H1 (cell line): ENCODE measurements at regions not wholly inside any gene's neighbourhood (a gene's known extent, or its start where the extent isn't known, plus 50 kb on each side); places are given as distances from the start of the nearest gene placed in this dataset.

Experiments used
- CTCF ChIA-PET: fragments of 300-600 bp; sonication (Branson Sonifier 250); formaldehyde crosslinking; loops from one replicate; lab custom pipeline; 2021; ENCODE audit not compliant: partially characterized antibody; lab: Charles Lee
- POLR2A ChIA-PET: fragments of 300-600 bp; sonication (Branson Sonifier 250); formaldehyde crosslinking; loops from one replicate; lab custom pipeline; 2021; ENCODE audit warnings: inconsistent platforms; ENCODE audit not compliant: partially characterized antibody; lab: Charles Lee
- DNase-seq, 2 experiments: peaks; one replicate each; pipeline versions ENCODE4 v3.0.0 to v3.0.0-alpha.2; 2010 to 2022; ENCODE audit warnings: low spot score in 2 of 2, low read depth in 1 of 2, mixed read lengths in 1 of 2
- FAIRE-seq: peaks from 2 replicates; lab custom pipeline; 2011; peaks lifted over from hg19 to GRCh38; lab: Jason Lieb, UNC
- H2AFZ ChIP-seq: 2 replicates; pipeline ENCODE4 v1.8.1; 2012; ENCODE audit warnings: low read length, inconsistent platforms
- H2AK5ac ChIP-seq: 2 replicates; pipeline ENCODE4 v1.6.1; 2013; ENCODE audit warnings: low read depth, low read length
- H2BK120ac ChIP-seq: replicated peaks from 2 replicates; pipeline ENCODE3; 2013; ENCODE audit warnings: low read depth, low read length, inconsistent platforms
- H2BK12ac ChIP-seq: 2 replicates; pipeline ENCODE4 v1.6.1; 2013; ENCODE audit warnings: low read depth, low read length
- H2BK15ac ChIP-seq: 2 replicates; pipeline ENCODE4 v1.6.1; 2013; ENCODE audit warnings: low read length
- H2BK20ac ChIP-seq: 2 replicates; pipeline ENCODE4 v1.6.1; 2013; ENCODE audit warnings: low read length
- H2BK5ac ChIP-seq: 2 replicates; pipeline ENCODE4 v1.6.1; 2013; ENCODE audit warnings: low read depth, low read length
- H3K14ac ChIP-seq: 2 replicates; pipeline ENCODE4 v1.6.1; 2013; ENCODE audit warnings: inconsistent platforms; ENCODE audit not compliant: insufficient read length
- H3K18ac ChIP-seq: 2 replicates; pipeline ENCODE4 v1.6.1; 2013; ENCODE audit warnings: low read length; ENCODE audit errors: extremely low read depth
- H3K23ac ChIP-seq: 2 replicates; pipeline ENCODE4 v1.6.1; 2013; ENCODE audit warnings: inconsistent platforms; ENCODE audit not compliant: insufficient read length
- H3K23me2 ChIP-seq: 2 replicates; pipeline ENCODE4 v1.6.1; 2013; ENCODE audit warnings: low read depth, low read length
- H3K27ac ChIP-seq: 2 replicates; pipeline ENCODE4 v1.6.1; 2011; ENCODE audit warnings: low read depth, low read length, inconsistent platforms
- H3K27me3 ChIP-seq, 4 experiments: replicated peaks in 1 of 4; 1 replicate in 1 of 4; 2 replicates in 3 of 4; pipeline versions ENCODE4 v1.6.1 to v1.8.1; 2011 to 2013; ENCODE audit warnings: low read length in 3 of 4, mild to moderate bottlenecking in 3 of 4, inconsistent platforms in 2 of 4, mixed read lengths in 2 of 4, moderate library complexity in 1 of 4; ENCODE audit not compliant: control insufficient read depth in 3 of 4, insufficient read depth in 3 of 4; ENCODE audit errors: extremely low read depth in 1 of 4
- H3K36me3 ChIP-seq, 4 experiments: 2 replicates each; pipeline versions ENCODE4 v1.6.1 to v1.8.1; 2011 to 2013; ENCODE audit warnings: mild to moderate bottlenecking in 4 of 4, low read length in 3 of 4, moderate library complexity in 2 of 4, control low read depth in 1 of 4, inconsistent platforms in 1 of 4; ENCODE audit not compliant: insufficient read depth in 4 of 4, control insufficient read depth in 2 of 4
- H3K4ac ChIP-seq: replicated peaks from 2 replicates; pipeline ENCODE3; 2013; ENCODE audit warnings: low read length, low read depth, mixed read lengths, inconsistent platforms; ENCODE audit not compliant: insufficient read length
- H3K4me1 ChIP-seq, 4 experiments: replicated peaks in 1 of 4; 1 replicate in 1 of 4; 2 replicates in 3 of 4; pipeline versions ENCODE4 v1.6.1 to v1.8.1; 2011 to 2013; ENCODE audit warnings: low read length in 3 of 4, inconsistent platforms in 2 of 4, mixed read lengths in 1 of 4; ENCODE audit not compliant: insufficient read depth in 4 of 4, control insufficient read depth in 3 of 4
- H3K4me2 ChIP-seq, 2 experiments: 2 replicates each; pipeline versions ENCODE4 v1.6.1 to v1.8.1; 2011 to 2013; ENCODE audit warnings: low read depth in 2 of 2, low read length in 2 of 2, control low read depth in 1 of 2, inconsistent platforms in 1 of 2, mild to moderate bottlenecking in 1 of 2; ENCODE audit not compliant: insufficient read depth in 1 of 2
- H3K4me3 ChIP-seq, 4 experiments: fragments of 200-600, 300-600 bp in 1 of 4; sonication (generic), shearing (Covaris generic), sonication (Bioruptor Twin) in 1 of 4; 2 replicates each; pipeline versions ENCODE4 v1.5.1 to v1.8.1; 2011 to 2016; ENCODE audit warnings: low read length in 4 of 4, low read depth in 3 of 4, control low read depth in 2 of 4, inconsistent platforms in 2 of 4, mild to moderate bottlenecking in 2 of 4, mixed read lengths in 1 of 4, moderate library complexity in 1 of 4; ENCODE audit not compliant: insufficient read depth in 2 of 4; ENCODE audit errors: extremely low read depth in 1 of 4
- H3K56ac ChIP-seq: replicated peaks from 2 replicates; pipeline ENCODE3; 2013; ENCODE audit warnings: low read depth, mild to moderate bottlenecking, mixed read lengths, low read length, inconsistent platforms; ENCODE audit not compliant: insufficient read length
- H3K79me1 ChIP-seq: 2 replicates; pipeline ENCODE4 v1.6.1; 2013; ENCODE audit warnings: low read depth, low read length, control low read depth
- H3K79me2 ChIP-seq, 2 experiments: 2 replicates each; pipeline versions ENCODE4 v1.6.1 to v1.8.1; 2012 to 2013; ENCODE audit warnings: low read length in 2 of 2, mild to moderate bottlenecking in 2 of 2, inconsistent platforms in 1 of 2; ENCODE audit not compliant: insufficient read depth in 2 of 2, control insufficient read depth in 1 of 2
- H3K9ac ChIP-seq, 4 experiments: replicated peaks in 1 of 4; 1 replicate in 1 of 4; 2 replicates in 3 of 4; pipeline versions ENCODE4 v1.6.1 to v1.8.1; 2011 to 2013; ENCODE audit warnings: low read depth in 3 of 4, low read length in 3 of 4, control low read depth in 2 of 4, mild to moderate bottlenecking in 2 of 4, moderate library complexity in 2 of 4, inconsistent platforms in 1 of 4; ENCODE audit errors: extremely low read depth in 1 of 4
- H3K9me3 ChIP-seq, 2 experiments: 2 replicates each; pipeline versions ENCODE4 v1.6.1 to v1.8.1; 2012 to 2013; ENCODE audit warnings: mild to moderate bottlenecking in 2 of 2, moderate library complexity in 2 of 2, control low read depth in 1 of 2, inconsistent platforms in 1 of 2, low read depth in 1 of 2, low read length in 1 of 2, mixed read lengths in 1 of 2; ENCODE audit not compliant: insufficient read depth in 2 of 2
- H4K20me1 ChIP-seq, 2 experiments: replicated peaks in 1 of 2; 2 replicates each; pipeline versions ENCODE3 to v1.8.1; 2011 to 2013; ENCODE audit warnings: inconsistent platforms in 2 of 2, low read length in 2 of 2, mild to moderate bottlenecking in 1 of 2; ENCODE audit not compliant: insufficient read depth in 2 of 2, control insufficient read depth in 1 of 2
- H4K5ac ChIP-seq: 2 replicates; pipeline ENCODE4 v1.6.1; 2013; ENCODE audit warnings: low read length, low read depth, mixed read lengths, inconsistent platforms; ENCODE audit not compliant: insufficient read length
- H4K8ac ChIP-seq: 2 replicates; pipeline ENCODE4 v1.8.0; 2013; ENCODE audit warnings: mild to moderate bottlenecking, moderate library complexity, low read length, inconsistent platforms; ENCODE audit not compliant: insufficient read depth; ENCODE audit errors: extremely low read depth
- H4K91ac ChIP-seq: replicated peaks from 2 replicates; pipeline ENCODE3; 2013; ENCODE audit warnings: low read length, mixed read lengths, inconsistent platforms; ENCODE audit not compliant: insufficient read length
- CEBPB ChIP-seq: IDR thresholded peaks from 2 replicates; pipeline ENCODE4 v1.6.1; 2012; ENCODE audit warnings: low read depth, low read length
- FOSL1 ChIP-seq: IDR thresholded peaks from 2 replicates; pipeline ENCODE4 v1.6.1; 2011; ENCODE audit warnings: mild to moderate bottlenecking, low read depth, low read length, moderate library complexity; ENCODE audit not compliant: insufficient read depth
- GABPA ChIP-seq: IDR thresholded peaks from 2 replicates; pipeline ENCODE4 v1.6.1; 2011; ENCODE audit warnings: mild to moderate bottlenecking, low read length, moderate library complexity, borderline replicate concordance; ENCODE audit not compliant: insufficient read depth
- GTF2F1 ChIP-seq: IDR thresholded peaks from 2 replicates; pipeline ENCODE4 v1.6.1; 2012; ENCODE audit warnings: low read depth, low read length, improper control_type of control experiment, borderline replicate concordance
- KDM5A ChIP-seq: fragments of 200-600 bp; IDR thresholded peaks from 2 replicates; pipeline ENCODE4 v1.7.1; 2012; ENCODE audit warnings: mild to moderate bottlenecking, low read length, inconsistent platforms, mixed read lengths
- NANOG ChIP-seq: IDR thresholded peaks from 2 replicates; pipeline ENCODE4 v1.6.1; 2011; ENCODE audit warnings: low read length, low read depth, mild to moderate bottlenecking, inconsistent platforms; ENCODE audit not compliant: insufficient read depth, poor library complexity, severe bottlenecking
- POLR2AphosphoS5 ChIP-seq: IDR thresholded peaks from 2 replicates; pipeline ENCODE4 v1.6.1; 2011; ENCODE audit warnings: low read depth, low read length
- RXRA ChIP-seq: IDR thresholded peaks from 2 replicates; pipeline ENCODE4 v1.6.1; 2011; ENCODE audit warnings: low read depth, mild to moderate bottlenecking, low read length, moderate library complexity; ENCODE audit not compliant: insufficient read depth
- SIRT6 ChIP-seq: IDR thresholded peaks from one replicate; pipeline ENCODE4 v1.7.1; 2012; ENCODE audit warnings: low read length, inconsistent platforms
- SIX5 ChIP-seq: IDR thresholded peaks from 2 replicates; pipeline ENCODE4 v1.6.1; 2011; ENCODE audit warnings: mild to moderate bottlenecking, low read depth, low read length
- TBP ChIP-seq: IDR thresholded peaks from 2 replicates; pipeline ENCODE4 v1.6.1; 2011; ENCODE audit warnings: low read depth, low read length, improper control_type of control experiment
- WGBS, 2 experiments: shearing (Covaris generic) in 1 of 2; methylation state at CpG; one replicate each; pipeline versions ENCODE4 v1.1.6 to v1.1.7; 2013 to 2015; ENCODE audit warnings: low lambda C conversion rate in 2 of 2, mixed read lengths in 2 of 2, inconsistent platforms in 1 of 2, low coverage in 1 of 2, missing lambda C conversion rate in 1 of 2; ENCODE audit not compliant: insufficient replicate concordance in 2 of 2, insufficient coverage in 1 of 2, insufficient read length in 1 of 2; ENCODE audit errors: extremely low coverage in 1 of 2, missing lambda C conversion rate in 1 of 2; 5-methylcytosine and 5-hydroxymethylcytosine counted together
- TF ChIP-seq, protein P1 (sequence below), 3 experiments: IDR thresholded peaks; 1 replicate in 2 of 3; 2 replicates in 1 of 3; pipeline versions ENCODE4 v1.5.1 to v1.6.1; 2011; ENCODE audit warnings: low read length in 3 of 3, mild to moderate bottlenecking in 3 of 3, inconsistent platforms in 2 of 3, low read depth in 1 of 3, moderate library complexity in 1 of 3; ENCODE audit not compliant: insufficient read depth in 1 of 3; ENCODE audit errors: control extremely low read depth in 1 of 3

DNA sequence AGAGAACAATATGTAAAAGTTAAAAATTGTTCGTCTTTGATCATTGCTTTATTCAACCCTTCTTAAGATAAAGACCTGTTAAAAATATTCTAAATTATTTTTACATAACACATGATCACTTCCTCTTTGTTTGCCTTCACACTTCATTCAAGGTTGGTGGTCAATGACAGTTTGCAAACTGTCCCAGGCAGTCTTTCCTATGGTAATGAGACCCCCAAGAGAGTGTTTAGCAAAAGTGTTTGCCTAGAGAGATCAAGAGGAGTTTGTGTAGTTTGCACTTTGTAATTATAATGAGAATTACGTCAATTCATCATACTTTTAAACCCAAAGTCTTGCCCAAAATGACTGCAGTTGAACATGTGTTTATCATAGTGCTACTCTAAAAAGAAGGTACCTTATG is 77.2 kb upstream of the ABCA12 start:
- Histone ChIP-seq H4K8ac (no peak overlapping the region), H3K56ac (no peak overlapping the region), H3K27me3 (peaks cover 27 to 46% (median 34%) of the 10 kb centered on the region in 4 experiments), H2BK12ac (no peak overlapping the region), H3K4me2 (no peak overlapping the region), H3K36me3 (no peaks in the 10 kb centered on the region; a peak in 1 of 8 replicates), H4K5ac (no peak overlapping the region), H2BK5ac (no peak overlapping the region), H3K79me1 (no peaks in the 10 kb centered on the region), H3K14ac (no peak overlapping the region), H3K23ac (no peak overlapping the region), H3K18ac (no peak overlapping the region), H2BK20ac (no peak overlapping the region), H2BK15ac (no peak overlapping the region), H4K91ac (no peak overlapping the region), H3K79me2 (no peaks in the 10 kb centered on the region), H3K9ac (no peak overlapping the region), H3K4ac (no peak overlapping the region), H3K4me1 (no peaks in the 10 kb centered on the region; a peak in 1 of 7 replicates), H3K23me2 (no peaks in the 10 kb centered on the region; the same call in 1 of the 2 replicates), H3K4me3 (no peak overlapping the region), H2AFZ (no peak overlapping the region), H3K27ac (no peak overlapping the region), H4K20me1 (no peaks in the 10 kb centered on the region), H2BK120ac (no peak overlapping the region), H3K9me3 (peaks cover 20 to 46% of the 10 kb centered on the region in 2 experiments), H2AK5ac (no peak overlapping the region)
- DNase-seq (no peak), FAIRE-seq (no peak)
- POLR2A ChIA-PET, result no interaction called here
- CTCF ChIA-PET, result no interaction called here
- 58% methylated on average over 2 of the region's 2 CpGs; no CpG with 5 or more reads in 1 of the 2 experiments for WGBS, 2 experiments
- TF ChIP-seq SIRT6 (no peak), GABPA (no peak), KDM5A (no peak), SIX5 (no peak), FOSL1 (no peak), RXRA (no peak), TBP (no peak), CEBPB (no peak), NANOG (no peak), POLR2AphosphoS5 (no peak), GTF2F1 (no peak)
- TF ChIP-seq, protein P1, sequence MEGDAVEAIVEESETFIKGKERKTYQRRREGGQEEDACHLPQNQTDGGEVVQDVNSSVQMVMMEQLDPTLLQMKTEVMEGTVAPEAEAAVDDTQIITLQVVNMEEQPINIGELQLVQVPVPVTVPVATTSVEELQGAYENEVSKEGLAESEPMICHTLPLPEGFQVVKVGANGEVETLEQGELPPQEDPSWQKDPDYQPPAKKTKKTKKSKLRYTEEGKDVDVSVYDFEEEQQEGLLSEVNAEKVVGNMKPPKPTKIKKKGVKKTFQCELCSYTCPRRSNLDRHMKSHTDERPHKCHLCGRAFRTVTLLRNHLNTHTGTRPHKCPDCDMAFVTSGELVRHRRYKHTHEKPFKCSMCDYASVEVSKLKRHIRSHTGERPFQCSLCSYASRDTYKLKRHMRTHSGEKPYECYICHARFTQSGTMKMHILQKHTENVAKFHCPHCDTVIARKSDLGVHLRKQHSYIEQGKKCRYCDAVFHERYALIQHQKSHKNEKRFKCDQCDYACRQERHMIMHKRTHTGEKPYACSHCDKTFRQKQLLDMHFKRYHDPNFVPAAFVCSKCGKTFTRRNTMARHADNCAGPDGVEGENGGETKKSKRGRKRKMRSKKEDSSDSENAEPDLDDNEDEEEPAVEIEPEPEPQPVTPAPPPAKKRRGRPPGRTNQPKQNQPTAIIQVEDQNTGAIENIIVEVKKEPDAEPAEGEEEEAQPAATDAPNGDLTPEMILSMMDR (IDR thresholded peaks at IDR 0.05; ENCODE audit: control extremely low read depth in 1 of 3, insufficient read depth in 1 of 3, low read depth in 1 of 3, low read length in 3 of 3), result no peak
